ENCODE measurements at regions not wholly inside any gene's neighbourhood (a gene's known extent, or its start where the extent isn't known, plus 50 kb on each side); places are given as distances from the start of the nearest gene placed in this dataset.

DNA sequence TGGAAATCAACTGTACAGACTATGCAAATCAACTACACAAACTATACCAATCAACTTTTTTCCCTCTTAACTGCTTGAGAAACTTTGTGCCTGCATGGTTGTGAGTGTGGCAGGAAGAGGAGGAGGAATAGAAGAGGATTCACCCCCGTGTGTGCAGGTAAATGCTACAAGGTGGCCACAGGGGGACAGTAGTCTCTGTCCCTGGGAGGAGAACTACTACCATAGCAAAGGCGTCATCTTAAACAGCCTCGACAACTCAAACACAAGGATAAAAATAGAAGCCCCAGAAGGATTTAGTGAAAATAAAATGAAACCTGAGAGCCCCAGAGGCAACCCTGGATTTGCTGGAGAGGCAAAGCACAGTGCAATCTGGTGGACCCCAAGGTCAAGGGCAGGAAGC lies 199.5 kb upstream of the DYNLRB2 start:
- no peak overlapping the region for H3K27ac ChIP-seq (ENCODE audit: low read depth, low read length)
- 77 to 100% methylated on average over 1 to 3 of the region's 3 CpGs for WGBS, 2 experiments (ENCODE audit: insufficient coverage in 1 of 2, insufficient read length in 1 of 2)

DNA sequence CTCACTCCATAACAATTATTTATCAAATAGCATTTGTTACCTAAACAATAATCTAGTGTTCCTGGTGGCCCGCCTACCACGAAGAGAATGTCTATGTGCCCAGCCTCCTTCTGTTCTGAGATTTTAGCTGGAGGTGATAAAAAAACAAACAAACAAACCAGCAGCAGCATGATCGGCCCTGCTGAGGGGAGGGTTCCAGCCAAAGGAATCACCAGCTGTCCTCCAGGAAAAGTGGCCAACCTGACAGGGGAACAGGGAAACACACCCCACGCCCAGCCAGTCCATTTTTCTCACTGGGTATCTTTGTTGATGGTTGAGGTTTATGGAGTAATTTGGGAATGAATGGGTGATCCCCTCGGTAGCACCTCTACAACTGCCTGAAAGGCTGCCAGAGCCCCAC lies 203.0 kb upstream of the DYNLRB2 start:
- H3K9ac ChIP-seq (ENCODE audit: extremely low read depth, low read length, poor library complexity, severe bottlenecking), result no peak overlapping the region
- Mint-ChIP-seq H3K4me3 (no peak overlapping the region), H3K36me3 (ENCODE audit: low read depth) (no peaks in the 10 kb centered on the region), H3K27me3 (ENCODE audit: insufficient read depth) (peaks cover 32% of the 10 kb centered on the region), H3K27ac (no peak overlapping the region), H3K4me1 (peaks cover 5% of the 10 kb centered on the region), H3K9me3 (no peaks in the 10 kb centered on the region)
- no peaks in the 10 kb centered on the region for H3K9me3 ChIP-seq (ENCODE audit: control insufficient read depth, low read length)
- no peak overlapping the region for H3K4me3 ChIP-seq (ENCODE audit: low read length)
- H3K27ac ChIP-seq (ENCODE audit: low read depth, low read length), result no peak overlapping the region
- TF ChIP-seq, protein P1, sequence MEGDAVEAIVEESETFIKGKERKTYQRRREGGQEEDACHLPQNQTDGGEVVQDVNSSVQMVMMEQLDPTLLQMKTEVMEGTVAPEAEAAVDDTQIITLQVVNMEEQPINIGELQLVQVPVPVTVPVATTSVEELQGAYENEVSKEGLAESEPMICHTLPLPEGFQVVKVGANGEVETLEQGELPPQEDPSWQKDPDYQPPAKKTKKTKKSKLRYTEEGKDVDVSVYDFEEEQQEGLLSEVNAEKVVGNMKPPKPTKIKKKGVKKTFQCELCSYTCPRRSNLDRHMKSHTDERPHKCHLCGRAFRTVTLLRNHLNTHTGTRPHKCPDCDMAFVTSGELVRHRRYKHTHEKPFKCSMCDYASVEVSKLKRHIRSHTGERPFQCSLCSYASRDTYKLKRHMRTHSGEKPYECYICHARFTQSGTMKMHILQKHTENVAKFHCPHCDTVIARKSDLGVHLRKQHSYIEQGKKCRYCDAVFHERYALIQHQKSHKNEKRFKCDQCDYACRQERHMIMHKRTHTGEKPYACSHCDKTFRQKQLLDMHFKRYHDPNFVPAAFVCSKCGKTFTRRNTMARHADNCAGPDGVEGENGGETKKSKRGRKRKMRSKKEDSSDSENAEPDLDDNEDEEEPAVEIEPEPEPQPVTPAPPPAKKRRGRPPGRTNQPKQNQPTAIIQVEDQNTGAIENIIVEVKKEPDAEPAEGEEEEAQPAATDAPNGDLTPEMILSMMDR (conservative IDR thresholded peaks at IDR 0.05), result no peak
- peak; percentile 11 for DNase-seq
- no peaks in the 10 kb centered on the region for H3K4me1 ChIP-seq (ENCODE audit: control insufficient read depth, insufficient read depth, low read length)
- peaks cover 9% of the 10 kb centered on the region for H3K27me3 ChIP-seq (ENCODE audit: control insufficient read depth, insufficient read depth, low read length, poor library complexity, severe bottlenecking)
- H3K36me3 ChIP-seq (ENCODE audit: control insufficient read depth, insufficient read depth, low read length), result no peaks in the 10 kb centered on the region
- 83% methylated on average over 5 of the region's 5 CpGs; no CpG with 5 or more reads in 1 of the 2 experiments for WGBS, 2 experiments (ENCODE audit: insufficient coverage in 1 of 2, insufficient read length in 1 of 2)

More for the DNA sequence above, 199.5 kb upstream of the DYNLRB2 start:
- H3K4me3 ChIP-seq (ENCODE audit: low read length), result no peak overlapping the region
- no peaks in the 10 kb centered on the region for H3K27me3 ChIP-seq (ENCODE audit: control insufficient read depth, insufficient read depth, low read length, poor library complexity, severe bottlenecking)
- Mint-ChIP-seq H3K36me3 (ENCODE audit: low read depth) (no peaks in the 10 kb centered on the region), H3K27ac (no peak overlapping the region), H3K4me1 (peaks cover 5% of the 10 kb centered on the region), H3K27me3 (ENCODE audit: insufficient read depth) (peaks cover 28% of the 10 kb centered on the region), H3K4me3 (no peak overlapping the region), H3K9me3 (no peaks in the 10 kb centered on the region)
- no peak overlapping the region for H3K9ac ChIP-seq (ENCODE audit: extremely low read depth, low read length, poor library complexity, severe bottlenecking)
- H3K4me1 ChIP-seq (ENCODE audit: control insufficient read depth, insufficient read depth, low read length), result no peaks in the 10 kb centered on the region
- TF ChIP-seq, protein P1 (conservative IDR thresholded peaks at IDR 0.05), result peak; percentile 85
- DNase-seq, result peak; percentile 57
- H3K9me3 ChIP-seq (ENCODE audit: control insufficient read depth, low read length), result no peaks in the 10 kb centered on the region
- H3K36me3 ChIP-seq (ENCODE audit: control insufficient read depth, insufficient read depth, low read length), result no peaks in the 10 kb centered on the region

DNA sequence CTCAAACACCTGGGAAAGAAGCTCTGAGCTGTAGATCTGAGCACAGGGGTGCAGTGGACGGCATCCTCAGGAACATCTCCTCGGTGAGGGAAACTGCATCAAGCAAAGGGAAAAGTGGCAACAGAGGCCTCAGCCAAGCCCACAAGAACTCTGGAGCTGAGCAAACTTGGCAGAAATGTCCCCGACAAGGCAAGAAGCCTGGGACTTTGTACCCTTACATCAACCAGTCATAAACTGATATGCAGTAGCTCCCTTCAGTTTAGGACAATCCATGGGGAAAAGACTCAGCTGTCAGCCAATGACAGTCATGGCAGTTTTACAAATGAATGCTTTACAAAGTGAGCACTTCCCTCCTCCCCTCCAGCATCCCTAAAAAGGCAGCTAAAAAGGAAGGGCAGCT lies 210.0 kb upstream of the DYNLRB2 start:
- H3K27ac Mint-ChIP-seq, result no peak overlapping the region

More for the DNA sequence above, 210.0 kb upstream of the DYNLRB2 start:
- Histone ChIP-seq H3K4me1 (ENCODE audit: control insufficient read depth, insufficient read depth, low read length) (no peaks in the 10 kb centered on the region), H3K36me3 (ENCODE audit: control insufficient read depth, insufficient read depth, low read length) (no peaks in the 10 kb centered on the region), H3K27ac (ENCODE audit: low read depth, low read length) (no peak overlapping the region), H3K9ac (ENCODE audit: extremely low read depth, low read length, poor library complexity, severe bottlenecking) (no peak overlapping the region), H3K27me3 (ENCODE audit: control insufficient read depth, insufficient read depth, low read length, poor library complexity, severe bottlenecking) (peaks cover 18% of the 10 kb centered on the region), H3K4me3 (ENCODE audit: low read length) (no peak overlapping the region), H3K9me3 (ENCODE audit: control insufficient read depth, low read length) (no peaks in the 10 kb centered on the region)
- Mint-ChIP-seq H3K36me3 (ENCODE audit: low read depth) (no peaks in the 10 kb centered on the region), H3K27me3 (ENCODE audit: insufficient read depth) (peaks cover 26% of the 10 kb centered on the region), H3K4me3 (no peak overlapping the region), H3K9me3 (no peaks in the 10 kb centered on the region), H3K4me1 (peaks cover 16% of the 10 kb centered on the region)
- WGBS, 2 experiments (ENCODE audit: insufficient coverage in 1 of 2, insufficient read length in 1 of 2), result 69 to 86% methylated on average over 2 to 3 of the region's 3 CpGs
- TF ChIP-seq, protein P1 (conservative IDR thresholded peaks at IDR 0.05), result no peak
- peak; percentile 10 for DNase-seq
